Mesenchymal stem cell (in vitro differentiated cells and primary cell): ENCODE measurements at regions not wholly inside any gene's neighbourhood (a gene's known extent, or its start where the extent isn't known, plus 50 kb on each side); places are given as distances from the start of the nearest gene placed in this dataset.

Source experiments
- DNase-seq: peaks from one replicate; pipeline ENCODE4 v3.0.0-alpha.2; 2013
- H2AFZ ChIP-seq: one replicate; pipeline ENCODE4 v1.6.1; 2013; ENCODE audit warnings: low read depth, mild to moderate bottlenecking, control low read depth, inconsistent platforms, low read length, moderate library complexity
- H2AK5ac ChIP-seq: 2 replicates; pipeline ENCODE4 v1.6.1; 2013; ENCODE audit warnings: low read length, moderate library complexity, mild to moderate bottlenecking, inconsistent platforms; ENCODE audit not compliant: severe bottlenecking
- H2BK120ac ChIP-seq: one replicate; pipeline ENCODE4 v1.6.1; 2013; ENCODE audit warnings: low read depth, mild to moderate bottlenecking, inconsistent platforms, low read length, moderate library complexity
- H2BK12ac ChIP-seq, 2 experiments: one replicate each; pipeline ENCODE4 v1.6.1; 2013; ENCODE audit warnings: inconsistent platforms in 2 of 2, low read length in 2 of 2, mild to moderate bottlenecking in 2 of 2, moderate library complexity in 2 of 2, control low read depth in 1 of 2
- H2BK15ac ChIP-seq: one replicate; pipeline ENCODE4 v1.6.1; 2013; ENCODE audit warnings: mild to moderate bottlenecking, low read depth, inconsistent platforms; ENCODE audit not compliant: poor library complexity, severe bottlenecking
- H2BK5ac ChIP-seq: 2 replicates; pipeline ENCODE4 v1.6.1; 2013; ENCODE audit warnings: low read depth, mild to moderate bottlenecking, low read length, control low read depth, inconsistent platforms; ENCODE audit not compliant: poor library complexity, severe bottlenecking
- H3K14ac ChIP-seq, 2 experiments: one replicate each; pipeline ENCODE4 v1.6.1; 2013; ENCODE audit warnings: inconsistent platforms in 2 of 2, low read length in 2 of 2, control low read depth in 1 of 2, mild to moderate bottlenecking in 1 of 2, moderate library complexity in 1 of 2
- H3K18ac ChIP-seq, 2 experiments: one replicate each; pipeline ENCODE4 v1.6.1; 2013; ENCODE audit warnings: inconsistent platforms in 2 of 2, low read length in 2 of 2, control low read depth in 1 of 2, low read depth in 1 of 2, mild to moderate bottlenecking in 1 of 2
- H3K23ac ChIP-seq, 2 experiments: one replicate each; pipeline ENCODE4 v1.6.1; 2013; ENCODE audit warnings: inconsistent platforms in 2 of 2, low read length in 2 of 2, mild to moderate bottlenecking in 2 of 2, moderate library complexity in 2 of 2, control low read depth in 1 of 2
- H3K27ac ChIP-seq: 2 replicates; pipeline ENCODE4 v1.5.1; 2013; ENCODE audit warnings: mild to moderate bottlenecking, moderate library complexity, low read length, control low read depth, inconsistent platforms; ENCODE audit not compliant: poor library complexity, severe bottlenecking
- H3K27me3 ChIP-seq, 2 experiments: 2 replicates each; pipeline versions ENCODE4 v1.6.1 to v1.7.0; 2013; ENCODE audit warnings: low read length in 2 of 2, mild to moderate bottlenecking in 2 of 2, moderate library complexity in 2 of 2, control low read depth in 1 of 2, inconsistent platforms in 1 of 2; ENCODE audit not compliant: control insufficient read depth in 1 of 2, insufficient read depth in 1 of 2
- H3K36me3 ChIP-seq, 2 experiments: 2 replicates each; pipeline versions ENCODE4 v1.6.1 to v1.7.0; 2013; ENCODE audit warnings: low read length in 2 of 2, control low read depth in 1 of 2, inconsistent platforms in 1 of 2, low read depth in 1 of 2, mild to moderate bottlenecking in 1 of 2; ENCODE audit not compliant: insufficient read depth in 2 of 2, control insufficient read depth in 1 of 2
- H3K4ac ChIP-seq, 2 experiments: one replicate each; pipeline ENCODE4 v1.6.1; 2013; ENCODE audit warnings: inconsistent platforms in 2 of 2, low read length in 2 of 2, mild to moderate bottlenecking in 2 of 2, moderate library complexity in 2 of 2, control low read depth in 1 of 2, low read depth in 1 of 2
- H3K4me1 ChIP-seq: 2 replicates; pipeline ENCODE4 v1.6.1; 2013; ENCODE audit warnings: low read depth, low read length, control low read depth; ENCODE audit not compliant: control insufficient read depth, insufficient read depth
- H3K4me2 ChIP-seq: 2 replicates; pipeline ENCODE4 v1.6.1; 2013; ENCODE audit warnings: low read length, mild to moderate bottlenecking, inconsistent platforms; ENCODE audit not compliant: poor library complexity, severe bottlenecking
- H3K4me3 ChIP-seq, 2 experiments: 2 replicates each; pipeline versions ENCODE4 v1.5.1 to v1.7.0; 2013; ENCODE audit warnings: low read length in 2 of 2, mild to moderate bottlenecking in 2 of 2, control low read depth in 1 of 2, low read depth in 1 of 2; ENCODE audit not compliant: insufficient read depth in 1 of 2
- H3K79me1 ChIP-seq: replicated peaks from 2 replicates; pipeline ENCODE4 v1.6.1; 2013; ENCODE audit warnings: mild to moderate bottlenecking, control low read depth, low read length, inconsistent platforms; ENCODE audit not compliant: poor library complexity, severe bottlenecking
- H3K9ac ChIP-seq: 2 replicates; pipeline ENCODE4 v1.7.0; 2013; ENCODE audit warnings: mild to moderate bottlenecking, low read length, moderate library complexity
- H3K9me3 ChIP-seq: 2 replicates; pipeline ENCODE4 v1.7.0; 2013; ENCODE audit warnings: mild to moderate bottlenecking, low read length; ENCODE audit not compliant: control insufficient read depth
- H4K8ac ChIP-seq: one replicate; pipeline ENCODE4 v1.6.1; 2013; ENCODE audit warnings: inconsistent platforms, mild to moderate bottlenecking, low read length, moderate library complexity
- H4K91ac ChIP-seq: one replicate; pipeline ENCODE4 v1.6.1; 2013; ENCODE audit warnings: mild to moderate bottlenecking, low read length, inconsistent platforms
- WGBS: methylation state at CpG from one replicate; pipeline ENCODE4 v1.1.7; 2013; ENCODE audit warnings: mixed read lengths; 5-methylcytosine and 5-hydroxymethylcytosine counted together

DNA sequence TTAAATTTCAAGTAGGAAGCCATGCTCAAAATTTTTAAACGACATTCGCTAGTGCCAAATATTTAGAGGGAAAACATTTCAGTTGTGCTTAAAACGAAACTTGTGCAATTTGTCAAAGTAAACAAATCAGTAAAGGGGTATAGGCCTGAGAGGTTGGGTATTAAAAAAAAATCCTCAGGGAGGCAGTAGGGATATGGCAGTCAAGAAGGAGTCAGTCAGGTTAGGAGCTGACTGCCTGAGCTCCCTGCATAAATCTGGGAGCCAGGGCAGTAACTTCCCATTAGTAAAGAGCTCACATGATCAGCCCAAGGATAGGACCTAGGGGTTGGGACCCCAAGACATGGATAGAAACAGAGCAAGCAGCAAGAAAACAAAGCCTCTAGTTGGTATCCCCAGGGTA is 120.7 kb upstream of the STAC start:
- Histone ChIP-seq H2BK120ac (no peak overlapping the region), H4K8ac (no peak overlapping the region), H4K91ac (no peak overlapping the region), H2AFZ (no peak overlapping the region), H3K23ac (no peak overlapping the region), H2BK12ac (no peak overlapping the region), H2BK5ac (no peak overlapping the region), H3K4me1 (no peaks in the 10 kb centered on the region), H2BK15ac (no peak overlapping the region), H3K4me2 (no peak overlapping the region), H3K79me1 (no peaks in the 10 kb centered on the region), H3K4me3 (no peak overlapping the region), H3K9me3 (no peaks in the 10 kb centered on the region), H3K14ac (no peak overlapping the region), H3K27me3 (no peaks in the 10 kb centered on the region), H3K27ac (no peak overlapping the region), H3K36me3 (no peaks in the 10 kb centered on the region), H3K9ac (no peak overlapping the region), H3K18ac (no peak overlapping the region), H2AK5ac (no peak overlapping the region), H3K4ac (no peak overlapping the region)
- 82% methylated on average over 3 of the region's 3 CpGs for WGBS
- DNase-seq = no peak

DNA sequence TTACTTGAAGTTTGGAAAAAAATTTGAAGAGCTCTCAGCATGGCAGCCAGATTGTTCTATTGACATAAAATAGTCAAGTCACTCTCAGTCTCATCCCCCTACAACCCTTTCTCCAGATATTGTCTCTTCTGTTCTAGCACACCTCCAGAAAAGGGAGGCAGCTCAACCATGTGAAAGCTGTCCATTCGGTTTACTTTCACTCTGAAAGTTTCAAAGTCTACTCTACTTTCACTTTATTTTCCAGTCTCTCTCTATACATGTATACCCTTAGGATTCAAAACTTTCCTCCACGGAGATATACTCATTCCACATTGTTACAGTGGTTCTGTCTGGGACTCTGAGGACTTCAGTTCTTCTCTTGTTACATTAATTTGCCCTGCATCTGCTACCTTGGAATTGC is 111.0 kb upstream of the STAC start:
- Histone ChIP-seq H3K4me2 (no peak overlapping the region), H2BK12ac (no peak overlapping the region), H3K27ac (no peak overlapping the region), H3K23ac (no peak overlapping the region), H2AK5ac (no peak overlapping the region), H2BK5ac (no peak overlapping the region), H4K91ac (no peak overlapping the region), H2BK120ac (no peak overlapping the region), H3K4me3 (no peak overlapping the region), H3K4ac (no peak overlapping the region), H2BK15ac (no peak overlapping the region), H3K9me3 (no peaks in the 10 kb centered on the region), H3K79me1 (no peaks in the 10 kb centered on the region), H3K36me3 (no peaks in the 10 kb centered on the region), H2AFZ (no peak overlapping the region), H3K14ac (no peak overlapping the region), H4K8ac (no peak overlapping the region), H3K9ac (no peak overlapping the region), H3K4me1 (no peaks in the 10 kb centered on the region), H3K27me3 (no peaks in the 10 kb centered on the region), H3K18ac (no peak overlapping the region)
- WGBS = 55% methylated on average over 2 of the region's 2 CpGs
- no peak for DNase-seq

DNA sequence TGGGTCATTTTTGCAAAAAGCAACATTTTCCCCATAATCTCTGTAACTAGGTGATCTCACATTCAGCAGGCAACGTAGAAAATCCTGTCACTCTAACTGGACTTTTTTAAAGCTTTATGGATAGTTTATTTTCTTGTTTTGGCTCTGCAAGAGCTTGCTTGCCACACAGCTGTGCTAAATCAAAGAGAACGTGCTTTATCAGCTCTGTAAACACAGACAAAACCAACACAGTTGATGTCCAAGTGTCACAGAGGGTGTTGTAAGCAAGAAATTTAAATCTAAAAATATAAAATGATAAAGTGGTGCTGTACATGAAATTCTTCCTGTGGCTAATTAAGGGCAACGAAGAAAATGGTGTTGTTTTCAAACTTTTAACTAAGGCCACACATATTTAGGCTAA is 97.5 kb upstream of the STAC start:
- Histone ChIP-seq H2AK5ac (no peak overlapping the region), H3K18ac (no peak overlapping the region), H3K23ac (no peak overlapping the region), H3K36me3 (no peaks in the 10 kb centered on the region), H3K9ac (no peak overlapping the region), H2BK12ac (no peak overlapping the region), H3K79me1 (no peaks in the 10 kb centered on the region), H3K4me3 (no peak overlapping the region), H3K9me3 (no peaks in the 10 kb centered on the region), H3K4me1 (no peaks in the 10 kb centered on the region), H4K8ac (no peak overlapping the region), H4K91ac (no peak overlapping the region), H3K4me2 (no peak overlapping the region), H3K4ac (no peak overlapping the region), H3K14ac (no peak overlapping the region), H2AFZ (no peak overlapping the region), H2BK5ac (no peak overlapping the region), H2BK120ac (no peak overlapping the region), H2BK15ac (no peak overlapping the region), H3K27ac (no peak overlapping the region), H3K27me3 (no peaks in the 10 kb centered on the region)
- no peak for DNase-seq
- WGBS = 59% methylated on average over 2 of the region's 3 CpGs

GRCh38 chr3:36295296-36295695 is 85.0 kb upstream of the STAC start:
- Histone ChIP-seq H2AFZ (no peak overlapping the region), H3K79me1 (no peaks in the 10 kb centered on the region), H2BK15ac (no peak overlapping the region), H3K4ac (no peak overlapping the region), H3K9ac (no peak overlapping the region), H3K23ac (no peak overlapping the region), H3K27me3 (no peaks in the 10 kb centered on the region), H3K14ac (no peak overlapping the region), H3K9me3 (no peaks in the 10 kb centered on the region), H2AK5ac (no peak overlapping the region), H3K27ac (no peak overlapping the region), H3K36me3 (no peaks in the 10 kb centered on the region), H3K4me2 (no peak overlapping the region), H4K8ac (no peak overlapping the region), H2BK12ac (no peak overlapping the region), H4K91ac (no peak overlapping the region), H3K18ac (no peak overlapping the region), H3K4me1 (no peaks in the 10 kb centered on the region), H2BK5ac (no peak overlapping the region), H2BK120ac (no peak overlapping the region), H3K4me3 (no peak overlapping the region)
- no peak for DNase-seq
